ENCODE measurements at regions not wholly inside any gene's neighbourhood (a gene's known extent, or its start where the extent isn't known, plus 50 kb on each side); places are given as distances from the start of the nearest gene placed in this dataset.
"Not testable (repeated sequence)": the region's sequence is repeated elsewhere in the genome, so short reads cannot be mapped to it uniquely, and the experiment has no call there.

DNA sequence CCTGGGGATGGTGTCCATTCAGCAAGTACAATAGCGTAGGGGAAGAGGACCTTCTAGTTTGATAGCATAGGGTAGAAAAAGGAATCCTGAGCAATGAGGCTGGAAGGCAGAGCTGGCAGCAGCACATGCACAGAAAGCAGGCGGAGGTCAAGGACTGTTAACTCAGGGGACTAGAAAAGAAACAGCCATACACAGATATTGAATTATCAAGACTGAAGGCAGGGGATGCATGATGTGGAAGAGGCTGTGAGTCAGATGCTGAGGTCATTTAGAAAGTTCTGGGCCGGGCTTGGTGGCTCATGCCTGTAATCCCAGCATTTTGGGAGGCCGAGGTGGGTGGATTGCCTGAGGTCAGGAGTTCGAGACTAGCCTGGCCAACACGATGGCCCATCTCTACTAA is 65.6 kb downstream of the OPTC start:
- peak; percentile 74 for DNase-seq (ENCODE audit: low read depth)

DNA sequence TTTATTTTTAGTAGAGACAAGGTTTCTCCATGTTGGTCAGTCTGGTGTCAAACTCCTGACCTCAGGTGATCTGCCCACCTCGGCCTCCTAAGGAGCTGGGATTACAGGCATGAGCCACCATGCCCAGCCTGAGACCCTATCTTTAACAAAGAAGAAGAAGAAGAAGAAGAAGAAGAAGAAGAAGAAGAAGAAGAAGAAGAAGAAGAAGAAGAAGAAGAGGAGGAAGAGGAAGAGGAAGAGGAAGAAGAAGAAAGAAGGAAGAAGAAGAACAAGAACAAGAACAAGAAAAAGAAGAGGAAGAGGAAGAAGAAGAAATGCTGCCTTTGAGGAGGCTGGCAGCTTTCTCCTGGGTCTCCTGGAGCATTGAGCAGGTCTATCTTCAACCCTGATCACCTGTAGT is 64.9 kb upstream of the ATP2B4 start:
- DNase-seq (ENCODE audit: low read depth): not testable (repeated sequence)

- no peak for DNase-seq (ENCODE audit: low read depth)
Observed at GRCh38 chr1:203563291-203563690, 63.3 kb upstream of the ATP2B4 start.

GRCh38 chr1:203564024-203564423 is 62.6 kb upstream of the ATP2B4 start:
- DNase-seq (ENCODE audit: low read depth): no peak

DNA sequence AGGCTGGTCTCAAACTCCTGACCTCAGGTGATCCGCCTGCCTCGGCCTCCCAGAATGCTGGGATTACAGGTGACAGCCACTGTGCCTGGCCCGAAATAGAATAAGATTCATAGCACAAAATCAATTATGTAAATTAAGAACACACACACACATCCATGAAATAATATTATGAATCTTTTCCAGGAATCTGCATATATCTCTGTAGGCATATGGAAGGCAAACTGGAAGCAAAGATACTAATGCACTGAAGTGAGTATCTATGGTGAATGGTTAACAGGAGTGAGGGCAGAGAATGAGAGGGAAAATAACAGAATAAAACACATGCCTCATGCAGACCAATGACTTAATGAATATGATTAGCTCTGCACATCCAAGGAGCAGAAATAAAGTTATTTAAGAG is 61.6 kb upstream of the ATP2B4 start:
- DNase-seq (ENCODE audit: low read depth): no peak

GRCh38 chr1:203565981-203566380 is 60.7 kb upstream of the ATP2B4 start:
- no peak for DNase-seq (ENCODE audit: low read depth)

GRCh38 chr1:203566966-203567365 is 59.7 kb upstream of the ATP2B4 start:
- not testable (repeated sequence) for DNase-seq (ENCODE audit: low read depth)

DNA sequence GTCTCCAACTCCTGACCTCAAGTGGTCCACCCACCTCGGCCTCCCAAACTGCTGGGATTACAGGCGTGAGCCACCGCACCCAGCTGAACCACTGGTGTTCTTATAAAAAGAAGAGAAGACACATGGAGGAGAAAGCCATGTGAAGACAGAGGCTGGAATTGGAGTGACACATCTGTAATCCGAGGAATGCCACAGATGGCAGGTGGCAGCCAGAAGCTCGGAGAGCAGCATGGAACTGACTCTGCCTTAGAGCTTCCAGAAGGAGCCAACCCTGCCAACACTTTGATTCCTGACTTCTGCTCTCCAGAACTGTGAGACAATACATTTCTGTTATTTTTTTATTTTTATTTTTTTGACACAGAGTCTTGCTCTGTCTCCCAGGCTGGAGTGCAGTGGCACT is 59.0 kb upstream of the ATP2B4 start:
- DNase-seq (ENCODE audit: low read depth): no peak

DNA sequence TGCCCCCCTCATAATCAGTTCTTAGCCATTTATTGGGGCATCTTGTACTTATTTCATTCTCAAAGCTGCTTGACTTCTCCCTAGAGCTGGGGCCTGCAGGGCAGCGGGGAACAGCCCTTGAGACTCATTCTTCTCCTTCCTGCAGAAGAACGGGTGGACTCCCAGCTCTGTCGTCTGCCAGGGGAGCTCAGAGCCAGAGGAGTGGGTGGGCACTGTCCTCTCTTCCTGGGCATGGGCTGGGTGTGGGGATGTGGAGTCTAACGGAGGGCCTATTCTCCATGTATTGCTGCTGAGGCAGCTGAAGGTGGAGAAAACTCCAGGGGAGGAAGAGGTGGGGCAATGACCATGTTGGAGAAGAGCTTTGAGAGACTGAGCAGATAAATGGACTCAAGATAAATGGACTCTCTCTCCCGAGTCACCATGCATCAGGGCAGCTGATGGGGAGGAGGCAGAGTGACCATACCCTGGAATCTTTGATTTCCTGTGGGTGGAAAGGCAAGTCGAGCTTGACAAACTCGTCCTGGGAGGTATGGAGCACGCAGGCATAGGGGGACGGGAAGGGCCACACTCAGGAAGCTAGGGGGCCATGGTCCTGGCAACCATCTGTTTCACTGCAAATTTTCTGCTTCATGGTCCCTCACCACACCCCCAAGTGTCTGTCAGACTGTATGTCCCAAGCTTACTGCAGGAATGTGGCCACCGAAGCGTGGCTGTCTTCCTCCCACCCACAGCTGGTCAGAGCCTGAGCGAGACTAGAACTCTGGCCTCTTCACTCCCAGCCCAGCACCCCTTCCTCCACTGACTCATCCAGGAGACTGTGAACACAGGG is 56.9 kb upstream of the ATP2B4 start:
- peak; percentile 72 for DNase-seq (ENCODE audit: low read depth)

DNA sequence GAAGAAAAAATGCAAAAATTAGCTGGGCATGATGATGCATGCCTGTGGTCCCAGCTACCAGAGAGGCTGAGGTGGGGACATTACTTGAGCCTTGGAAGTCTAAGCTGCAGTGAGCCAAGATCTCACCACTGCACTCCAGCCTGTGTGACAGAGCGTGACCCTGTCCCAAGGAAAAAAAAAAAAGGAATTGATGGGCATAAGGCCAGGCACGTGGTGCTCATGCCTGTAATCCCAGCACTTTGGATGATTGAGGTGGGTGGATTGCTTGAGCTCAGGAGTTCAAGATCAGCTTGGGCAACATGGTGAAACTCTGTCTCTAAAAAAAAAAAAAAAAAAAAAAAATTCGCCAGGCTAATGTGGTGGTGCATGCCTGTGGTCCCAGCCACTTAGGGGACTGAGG is 55.8 kb upstream of the ATP2B4 start:
- DNase-seq (ENCODE audit: low read depth): no peak

GRCh38 chr1:203571661-203572060 is 55.0 kb upstream of the ATP2B4 start:
- no peak for DNase-seq (ENCODE audit: low read depth)

- DNase-seq (ENCODE audit: low read depth): no peak
Observed at GRCh38 chr1:203572134-203572625, 54.5 kb upstream of the ATP2B4 start.

- DNase-seq (ENCODE audit: low read depth): no peak
Observed at GRCh38 chr1:203573730-203574129, 52.9 kb upstream of the ATP2B4 start.

All from HT1080 (cell line).